Activated T-cell treated with anti-CD3 and anti-CD28 coated beads for 1 hour (primary cell): ENCODE measurements at regions not wholly inside any gene's neighbourhood (a gene's known extent, or its start where the extent isn't known, plus 50 kb on each side); places are given as distances from the start of the nearest gene placed in this dataset.
"Not testable (repeated sequence)": the region's sequence is repeated elsewhere in the genome, so short reads cannot be mapped to it uniquely, and the experiment has no call there.

Experiments
- DNase-seq: peaks from one replicate; pipeline ENCODE4 v3.0.0-alpha.2; 2020; ENCODE audit warnings: low read depth

GRCh38 chr2:42999391-42999841, 207.0 kb upstream of the HAAO start:
- DNase-seq: no peak

- DNase-seq: no peak
These were observed 206.3 kb upstream of the HAAO start for GRCh38 chr2:42998721-42999120.

GRCh38 chr2:42996528-42996927, 204.1 kb upstream of the HAAO start:
- DNase-seq: no peak

- DNase-seq: no peak
These were observed 203.5 kb upstream of the HAAO start for GRCh38 chr2:42995752-42996422.

GRCh38 chr2:42989283-42990081, 197.1 kb upstream of the HAAO start:
- DNase-seq: not testable (repeated sequence)

- DNase-seq: not testable (repeated sequence)
These were observed 195.7 kb upstream of the HAAO start for GRCh38 chr2:42988055-42988454.

- no peak for DNase-seq
These were observed 194.9 kb upstream of the HAAO start for GRCh38 chr2:42987112-42987922.

- no peak for DNase-seq
These were observed 192.2 kb upstream of the HAAO start for GRCh38 chr2:42984617-42985016.

GRCh38 chr2:42984081-42984480, 191.7 kb upstream of the HAAO start:
- no peak for DNase-seq

- DNase-seq: no peak
These were observed 188.5 kb upstream of the HAAO start for GRCh38 chr2:42980764-42981416.

GRCh38 chr2:42979870-42980763, 187.7 kb upstream of the HAAO start:
- no peak for DNase-seq

- no peak for DNase-seq
These were observed 187.1 kb upstream of the HAAO start for GRCh38 chr2:42979416-42979869.

GRCh38 chr2:42978887-42979415, 186.6 kb upstream of the HAAO start:
- DNase-seq: no peak

GRCh38 chr2:42978175-42978886, 185.9 kb upstream of the HAAO start:
- no peak for DNase-seq

GRCh38 chr2:42977270-42978174, 185.1 kb upstream of the HAAO start:
- DNase-seq: no peak

GRCh38 chr2:42976351-42976750, 184.0 kb upstream of the HAAO start:
- no peak for DNase-seq

- DNase-seq: peak; percentile 52
These were observed 182.6 kb upstream of the HAAO start for GRCh38 chr2:42974721-42975717.
